Omental fat pad (tissue), 3 donors: ENCODE measurements at regions not wholly inside any gene's neighbourhood (a gene's known extent, or its start where the extent isn't known, plus 50 kb on each side); places are given as distances from the start of the nearest gene placed in this dataset.

Source experiments
- ATAC-seq: fragments of 150-250 bp; one replicate; pipeline ENCODE4 v1.9.1; 2016; ENCODE audit warnings: mild to moderate bottlenecking, moderate library complexity; ENCODE audit not compliant: low FRiP score
- DNase-seq: peaks from one replicate; pipeline ENCODE4 v3.0.0-alpha.2; 2019; ENCODE audit warnings: low spot score
- TF ChIP-seq, protein P1 (sequence below), 3 donors: fragments of 450-650 bp; IDR thresholded peaks; one replicate each; pipeline ENCODE4 v1.5.1; 2016 to 2017; ENCODE audit warnings: antibody characterized with exemption in 3 of 3, mild to moderate bottlenecking in 3 of 3, moderate library complexity in 2 of 3

DNA sequence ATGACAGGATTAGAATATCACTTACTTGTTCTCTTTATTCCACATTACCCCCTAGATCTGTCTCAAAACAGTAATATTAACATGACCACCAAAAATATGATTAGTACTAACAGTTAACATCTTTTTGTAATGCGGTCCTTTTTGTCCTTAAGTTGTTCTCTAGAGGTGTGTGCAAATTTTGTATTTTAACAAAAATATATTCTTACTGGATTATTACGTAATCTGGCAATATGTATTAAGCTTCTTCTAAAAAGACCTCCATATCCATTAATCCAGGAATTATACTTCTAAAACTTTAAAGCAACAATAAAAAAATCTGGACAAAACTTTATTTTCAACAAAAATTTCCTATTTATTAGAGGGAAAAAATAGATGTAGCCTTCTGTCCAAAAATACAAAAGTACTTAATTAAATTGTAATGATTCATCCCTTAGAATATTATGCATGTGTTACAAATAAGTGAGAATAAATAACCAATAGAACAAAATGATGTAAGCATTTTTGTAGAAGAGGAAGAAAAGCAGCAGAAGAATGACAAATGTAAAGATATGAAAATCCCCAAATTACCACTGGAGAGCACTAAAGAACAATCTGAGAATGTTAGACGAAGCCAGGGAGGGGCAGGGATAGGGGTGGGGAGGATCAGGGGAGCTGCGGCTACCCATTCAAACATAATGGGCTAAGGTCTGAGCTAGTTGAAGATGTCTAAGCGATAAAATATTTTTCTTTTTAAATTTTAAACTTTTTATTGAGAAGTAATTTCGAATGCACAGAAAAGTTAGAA is 945.6 kb downstream of the MCTP2 start:
- DNase-seq (no peak), ATAC-seq (no peak)
- TF ChIP-seq, protein P1, sequence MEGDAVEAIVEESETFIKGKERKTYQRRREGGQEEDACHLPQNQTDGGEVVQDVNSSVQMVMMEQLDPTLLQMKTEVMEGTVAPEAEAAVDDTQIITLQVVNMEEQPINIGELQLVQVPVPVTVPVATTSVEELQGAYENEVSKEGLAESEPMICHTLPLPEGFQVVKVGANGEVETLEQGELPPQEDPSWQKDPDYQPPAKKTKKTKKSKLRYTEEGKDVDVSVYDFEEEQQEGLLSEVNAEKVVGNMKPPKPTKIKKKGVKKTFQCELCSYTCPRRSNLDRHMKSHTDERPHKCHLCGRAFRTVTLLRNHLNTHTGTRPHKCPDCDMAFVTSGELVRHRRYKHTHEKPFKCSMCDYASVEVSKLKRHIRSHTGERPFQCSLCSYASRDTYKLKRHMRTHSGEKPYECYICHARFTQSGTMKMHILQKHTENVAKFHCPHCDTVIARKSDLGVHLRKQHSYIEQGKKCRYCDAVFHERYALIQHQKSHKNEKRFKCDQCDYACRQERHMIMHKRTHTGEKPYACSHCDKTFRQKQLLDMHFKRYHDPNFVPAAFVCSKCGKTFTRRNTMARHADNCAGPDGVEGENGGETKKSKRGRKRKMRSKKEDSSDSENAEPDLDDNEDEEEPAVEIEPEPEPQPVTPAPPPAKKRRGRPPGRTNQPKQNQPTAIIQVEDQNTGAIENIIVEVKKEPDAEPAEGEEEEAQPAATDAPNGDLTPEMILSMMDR (IDR thresholded peaks at IDR 0.05), result no peak

DNA sequence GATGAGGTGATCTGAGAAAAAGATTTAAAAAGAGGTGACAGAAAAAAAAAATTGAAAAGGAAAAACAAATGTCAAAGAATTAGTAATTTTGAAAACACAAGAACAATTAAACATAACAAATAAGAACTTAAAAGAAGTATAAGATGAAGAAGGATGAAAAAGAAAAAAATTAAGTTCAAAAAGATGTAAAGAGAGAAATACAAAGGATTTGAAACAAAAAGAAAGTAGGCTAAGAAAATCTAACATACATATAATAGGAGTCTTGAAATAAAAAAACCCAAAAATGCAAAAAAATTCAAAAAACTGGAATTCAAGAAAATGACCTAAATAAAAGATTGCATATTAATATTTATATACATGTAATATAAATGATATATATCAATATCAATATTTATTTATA is 949.2 kb downstream of the MCTP2 start:
- ATAC-seq (no peak), DNase-seq (no peak)
- TF ChIP-seq, protein P1 (IDR thresholded peaks at IDR 0.05), result no peak

DNA sequence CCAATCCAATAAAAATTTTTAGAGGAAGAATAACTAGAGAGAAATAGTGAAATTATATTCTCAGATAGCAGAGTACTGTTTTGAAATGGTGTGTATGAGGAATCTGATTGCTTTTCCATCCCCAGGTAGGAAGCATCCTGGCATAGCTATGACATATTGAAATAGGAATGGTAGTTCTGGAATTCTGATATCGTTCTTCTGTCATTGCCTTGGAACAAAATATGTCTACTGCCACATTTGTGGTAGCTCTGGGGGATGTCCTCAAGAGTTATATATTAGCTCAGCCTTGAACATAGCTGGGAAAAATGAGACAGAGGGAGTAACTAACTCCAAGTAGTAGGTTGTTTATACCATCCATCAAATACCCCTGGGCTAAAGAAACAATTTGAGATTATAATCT is 950.7 kb downstream of the MCTP2 start:
- no peak for DNase-seq
- ATAC-seq, result no peak
- TF ChIP-seq, protein P1 (IDR thresholded peaks at IDR 0.05), result no peak

DNA sequence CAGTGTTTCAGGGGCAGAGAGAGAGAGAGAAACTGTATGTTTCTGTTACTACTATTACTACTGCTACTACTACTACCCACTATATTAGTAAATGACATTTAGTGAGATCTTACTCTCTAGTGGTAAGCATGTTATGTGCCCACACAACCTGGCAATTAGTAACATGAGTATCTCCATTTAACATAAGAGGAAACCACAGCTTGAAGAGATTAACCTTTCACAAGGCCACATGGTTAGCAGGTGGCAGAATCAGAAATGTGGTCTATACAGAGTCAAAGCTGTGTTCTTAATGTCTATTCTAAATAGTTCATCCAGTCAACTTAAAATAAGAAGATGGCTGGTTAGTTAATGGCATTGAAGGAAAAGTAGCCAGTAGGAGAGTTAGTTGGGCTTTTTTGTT is 961.6 kb downstream of the MCTP2 start:
- ATAC-seq (no peak), DNase-seq (no peak)
- TF ChIP-seq, protein P1 (IDR thresholded peaks at IDR 0.05), result no peak

DNA sequence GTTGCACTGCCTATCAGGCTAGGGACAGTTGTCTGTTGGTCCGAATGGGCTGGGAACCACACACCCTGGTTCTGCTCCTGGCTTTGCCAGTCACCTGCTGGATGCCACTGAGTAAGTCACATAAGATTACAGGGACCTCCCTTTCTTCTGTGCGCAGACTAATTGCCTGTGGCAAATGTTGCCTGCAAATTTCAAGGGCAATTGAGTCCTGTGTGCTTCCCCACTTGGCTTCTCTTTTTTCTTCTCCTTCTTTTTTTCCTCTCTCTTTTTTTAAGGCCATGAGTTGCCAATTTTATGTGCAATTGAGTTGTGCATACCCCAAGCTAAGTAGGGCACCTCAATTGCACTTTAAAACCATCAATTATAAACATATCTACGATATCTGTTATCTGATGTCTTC is 963.4 kb downstream of the MCTP2 start:
- ATAC-seq, result no peak
- TF ChIP-seq, protein P1 (IDR thresholded peaks at IDR 0.05), result no peak

DNA sequence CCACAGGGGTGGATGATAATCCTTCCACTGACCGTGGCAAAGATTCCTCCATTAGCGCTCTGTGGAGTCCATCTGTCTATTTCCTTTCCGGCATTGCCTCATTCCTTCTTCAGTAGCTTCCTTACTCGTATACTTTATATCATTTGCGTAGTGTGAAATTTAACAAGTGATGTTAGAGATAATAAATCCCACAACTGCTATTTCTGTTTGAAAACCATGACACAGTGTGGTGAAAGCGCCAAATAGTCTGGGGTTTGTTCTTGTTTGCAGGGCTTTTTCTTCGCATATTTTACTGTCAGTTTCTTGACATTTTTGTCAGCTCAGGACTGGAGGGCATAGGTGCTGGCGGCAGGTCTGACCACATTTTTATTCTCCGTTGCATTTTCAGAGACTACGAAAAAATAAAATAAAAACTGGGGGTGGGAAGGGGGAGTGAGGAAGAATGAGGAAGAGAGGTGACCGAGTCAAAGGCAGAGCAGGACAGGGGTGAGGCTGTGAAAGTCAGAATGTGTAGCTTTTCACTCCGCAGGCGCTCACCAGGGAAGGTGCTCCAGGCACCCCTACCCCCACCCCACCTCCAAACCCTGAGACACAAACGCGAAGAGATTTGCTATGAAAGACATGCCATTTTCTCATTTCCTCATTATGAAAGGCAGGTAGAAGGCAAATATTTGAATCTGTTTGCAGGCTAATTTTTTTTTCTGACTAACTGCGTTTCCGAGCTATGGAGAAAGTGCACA is 965.0 kb downstream of the MCTP2 start:
- DNase-seq (no peak), ATAC-seq (no peak)
- TF ChIP-seq, protein P1 (IDR thresholded peaks at IDR 0.05), result no peak

More for the DNA sequence above, 963.4 kb downstream of the MCTP2 start:
- no peak for DNase-seq
